SK-N-SH (cell line): ENCODE measurements at regions not wholly inside any gene's neighbourhood (a gene's known extent, or its start where the extent isn't known, plus 50 kb on each side); places are given as distances from the start of the nearest gene placed in this dataset.

Experiments used
- CTCF ChIA-PET: fragments of 300-600, 350-600 bp; formaldehyde crosslinking; extraction: SDS; loops from one replicate; lab custom pipeline; 2021; lab: Yijun Ruan, JAX
- POLR2A ChIA-PET: fragments of 350-600 bp; sonication (Branson Sonifier 250); formaldehyde crosslinking; extraction: SDS; loops from one replicate; lab custom pipeline; 2020; ENCODE audit warnings: antibody characterized with exemption, inconsistent platforms; lab: Yijun Ruan, JAX
- DNase-seq: peaks from one replicate; pipeline ENCODE4 v3.0.0; 2012
- H2AFZ ChIP-seq: fragments of 200-600 bp; sonication (generic); 2 replicates; pipeline ENCODE4 v1.8.1; 2016; ENCODE audit warnings: antibody characterized with exemption, mild to moderate bottlenecking, low read depth
- H3F3A ChIP-seq: fragments of 200-600 bp; sonication (generic); replicated peaks from 2 replicates; pipeline ENCODE3; 2016; ENCODE audit warnings: antibody characterized with exemption, mild to moderate bottlenecking; ENCODE audit not compliant: insufficient read depth
- H3K27ac ChIP-seq, 2 experiments: fragments of 200-500 bp in 1 of 2; fragments of 200-600 bp in 1 of 2; sonication (Bioruptor generic) in 1 of 2; sonication (generic), shearing (Covaris generic) in 1 of 2; 2 replicates each; pipeline versions ENCODE4 v1.5.1 to v1.6.1; 2014 to 2016; ENCODE audit warnings: low read depth in 2 of 2, inconsistent platforms in 1 of 2, low read length in 1 of 2, mild to moderate bottlenecking in 1 of 2, mixed read lengths in 1 of 2
- H3K27me3 ChIP-seq: fragments of 200-600 bp; sonication (generic), shearing (Covaris generic); 2 replicates; pipeline ENCODE4 v1.6.1; 2016; ENCODE audit warnings: mixed run types; ENCODE audit not compliant: insufficient read depth
- H3K36me3 ChIP-seq, 2 experiments: fragments of 200-500 bp in 1 of 2; fragments of 200-600 bp in 1 of 2; sonication (Bioruptor generic) in 1 of 2; sonication (generic) in 1 of 2; replicated peaks in 1 of 2; 2 replicates each; pipeline versions ENCODE3 to v1.5.1; 2014 to 2016; ENCODE audit warnings: low read length in 1 of 2, mild to moderate bottlenecking in 1 of 2; ENCODE audit not compliant: insufficient read depth in 2 of 2, control insufficient read depth in 1 of 2
- H3K4me1 ChIP-seq, 2 experiments: fragments of 200-500 bp in 1 of 2; fragments of 200-600 bp in 1 of 2; sonication (Bioruptor generic) in 1 of 2; sonication (generic), shearing (Covaris generic) in 1 of 2; 2 replicates each; pipeline versions ENCODE4 v1.5.1 to v1.6.1; 2014 to 2016; ENCODE audit warnings: low read depth in 1 of 2, low read length in 1 of 2, mixed run types in 1 of 2; ENCODE audit not compliant: insufficient read depth in 2 of 2, control insufficient read depth in 1 of 2
- H3K4me2 ChIP-seq: fragments of 200-600 bp; sonication (generic), shearing (Covaris generic); 2 replicates; pipeline ENCODE4 v1.6.1; 2017; ENCODE audit warnings: mixed run types
- H3K4me3 ChIP-seq, 2 experiments: fragments of 200-500 bp in 1 of 2; fragments of 200-600 bp in 1 of 2; sonication (Bioruptor generic) in 1 of 2; sonication (generic), shearing (Covaris generic) in 1 of 2; 2 replicates each; pipeline versions ENCODE4 v1.5.1 to v1.8.1; 2014 to 2016; ENCODE audit warnings: low read depth in 2 of 2, inconsistent platforms in 1 of 2, low read length in 1 of 2, mild to moderate bottlenecking in 1 of 2, mixed read lengths in 1 of 2, moderate library complexity in 1 of 2
- H3K79me2 ChIP-seq: fragments of 200-600 bp; sonication (generic); 2 replicates; pipeline ENCODE4 v1.8.1; 2017; ENCODE audit warnings: mild to moderate bottlenecking; ENCODE audit not compliant: insufficient read depth
- H3K9ac ChIP-seq: fragments of 200-600 bp; sonication (generic); 2 replicates; pipeline ENCODE4 v1.6.1; 2017; ENCODE audit warnings: mixed run types
- H3K9me2 ChIP-seq: fragments of 200-600 bp; sonication (generic); 2 replicates; pipeline ENCODE4 v1.6.1; 2017; ENCODE audit warnings: mixed run types
- H3K9me3 ChIP-seq: fragments of 200-600 bp; sonication (generic); 2 replicates; pipeline ENCODE4 v1.6.1; 2017; ENCODE audit warnings: mixed run types, mild to moderate bottlenecking, moderate library complexity
- H4K20me1 ChIP-seq: fragments of 200-600 bp; sonication (generic); 2 replicates; pipeline ENCODE4 v1.6.1; 2017; ENCODE audit warnings: mild to moderate bottlenecking, mixed run types; ENCODE audit not compliant: insufficient read depth
- CHD2 ChIP-seq: fragments of 150-350 bp; IDR thresholded peaks from 2 replicates; pipeline ENCODE4 v1.6.1; 2018; ENCODE audit warnings: low read length; ENCODE audit not compliant: partially characterized antibody
- CTCF ChIP-seq: fragments of 200-600 bp; sonication (generic); IDR thresholded peaks from 2 replicates; pipeline ENCODE4 v1.6.1; 2017; ENCODE audit warnings: antibody characterized with exemption, mild to moderate bottlenecking, moderate library complexity
- EP300 ChIP-seq, 2 experiments: IDR thresholded peaks; 2 replicates each; pipeline versions ENCODE4 v1.4.0 to v1.6.1; 2012; ENCODE audit warnings: borderline replicate concordance in 1 of 2, low read depth in 1 of 2, low read length in 1 of 2
- EZH2phosphoT487 ChIP-seq: fragments of 200-600 bp; sonication (generic); IDR thresholded peaks from 2 replicates; pipeline ENCODE4 v1.6.1; 2017; ENCODE audit warnings: low read depth, mixed run types, mild to moderate bottlenecking, antibody characterized with exemption, moderate library complexity, borderline replicate concordance
- FOSL2 ChIP-seq: IDR thresholded peaks from 2 replicates; pipeline ENCODE4 v1.4.0; 2012; ENCODE audit warnings: low read depth, mild to moderate bottlenecking, moderate library complexity, borderline replicate concordance
- GABPA ChIP-seq: IDR thresholded peaks from 2 replicates; pipeline ENCODE4 v1.4.0; 2012; ENCODE audit warnings: low read depth, mild to moderate bottlenecking
- GATA2 ChIP-seq: sonication (generic); formaldehyde crosslinking; IDR thresholded peaks from 2 replicates; pipeline ENCODE4 v1.5.0; 2020; ENCODE audit warnings: mild to moderate bottlenecking, missing genetic modification reagents
- JUND ChIP-seq: IDR thresholded peaks from 2 replicates; pipeline ENCODE4 v1.4.0; 2012
- MEF2A ChIP-seq: IDR thresholded peaks from 2 replicates; pipeline ENCODE4 v1.4.0; 2012; ENCODE audit warnings: low read depth, borderline replicate concordance
- MXI1 ChIP-seq: IDR thresholded peaks from 2 replicates; pipeline ENCODE4 v1.6.1; 2012; ENCODE audit warnings: mild to moderate bottlenecking, low read depth, low read length, improper control_type of control experiment
- NFIC ChIP-seq: IDR thresholded peaks from 2 replicates; pipeline ENCODE4 v1.4.0; 2012; ENCODE audit warnings: borderline replicate concordance
- PBX3 ChIP-seq: IDR thresholded peaks from 2 replicates; pipeline ENCODE4; 2012
- POLR2AphosphoS5 ChIP-seq: IDR thresholded peaks from 2 replicates; pipeline ENCODE4 v1.6.1; 2012; ENCODE audit warnings: low read depth, low read length
- RFX5 ChIP-seq: IDR thresholded peaks from 2 replicates; pipeline ENCODE4 v1.6.1; 2012; ENCODE audit warnings: mild to moderate bottlenecking, improper control_type of control experiment, low read length
- SIN3A ChIP-seq: IDR thresholded peaks from 2 replicates; pipeline ENCODE4 v1.6.1; 2012; ENCODE audit warnings: low read depth, mild to moderate bottlenecking, low read length, moderate library complexity, borderline replicate concordance
- SMC3 ChIP-seq: IDR thresholded peaks from 2 replicates; pipeline ENCODE4 v1.6.1; 2012; ENCODE audit warnings: low read depth, low read length, improper control_type of control experiment
- TAF1 ChIP-seq: IDR thresholded peaks from 2 replicates; pipeline ENCODE4 v1.6.1; 2012; ENCODE audit warnings: low read depth, mild to moderate bottlenecking, low read length, moderate library complexity, borderline replicate concordance
- TCF12 ChIP-seq: IDR thresholded peaks from 2 replicates; pipeline ENCODE4 v1.4.0; 2012
- TEAD4 ChIP-seq: IDR thresholded peaks from 2 replicates; pipeline ENCODE4 v1.4.0; 2012; ENCODE audit warnings: mild to moderate bottlenecking, borderline replicate concordance; ENCODE audit not compliant: insufficient read depth
- USF1 ChIP-seq: IDR thresholded peaks from 2 replicates; pipeline ENCODE4 v1.4.0; 2012; ENCODE audit warnings: low read depth, borderline replicate concordance
- USF2 ChIP-seq: fragments of 150-350 bp; IDR thresholded peaks from 2 replicates; pipeline ENCODE4 v1.6.1; 2017; ENCODE audit warnings: antibody characterized with exemption, low read length, low read depth, borderline replicate concordance
- YY1 ChIP-seq: IDR thresholded peaks from 2 replicates; pipeline ENCODE4 v1.4.0; 2012; ENCODE audit warnings: low read depth, mild to moderate bottlenecking
- WGBS: methylation state at CpG from one replicate; pipeline ENCODE4 v1.1.6; 2017; ENCODE audit warnings: low lambda C conversion rate; 5-methylcytosine and 5-hydroxymethylcytosine counted together

- Histone ChIP-seq H3K79me2 (no peaks in the 10 kb centered on the region), H3K4me1 (peaks cover 15 to 37% of the 10 kb centered on the region in 2 experiments), H3K9me2 (no peaks in the 10 kb centered on the region)
- CTCF ChIA-PET, result no interaction called here
- 25% methylated on average over 2 of the region's 2 CpGs for WGBS
- DNase-seq, result no peak
- peak; percentile 81 for TF ChIP-seq TCF12
- TF ChIP-seq NFIC, result 0 out of 2 replicates have a peak, but pooled peaks have one; percentile 19
- peak; percentile 40; the same call in 1 of the 2 replicates for TF ChIP-seq JUND
- no peak for TF ChIP-seq GATA2 (CRISPR knock-in tag)
- peak; percentile 40; the same call in 1 of the 2 replicates for TF ChIP-seq FOSL2
- TF ChIP-seq POLR2AphosphoS5, result no peak
- TF ChIP-seq YY1, result no peak
- TF ChIP-seq TEAD4, result peak; percentile 38; the same call in 1 of the 2 replicates
- TF ChIP-seq PBX3, result peak; percentile 24; the same call in 1 of the 2 replicates
- TF ChIP-seq EP300 (IDR thresholded peaks at IDR 0.05; ENCODE audit: borderline replicate concordance in 1 of 2, low read depth in 1 of 2, low read length in 1 of 2), result peak in 1 of 2 experiments; percentile 61; a peak in 1 of 4 replicates
- TF ChIP-seq, all 33 proteins: peak for 7
- Histone ChIP-seq H2AFZ (no peak overlapping the region), H3K4me3 (no peak overlapping the region), H3K27ac (peak overlapping the region; percentile 39 to 55; a peak in 3 of 4 replicates), H3K9ac (no peak overlapping the region), H4K20me1 (no peaks in the 10 kb centered on the region), H3K4me2 (no peak overlapping the region), H3K9me3 (no peaks in the 10 kb centered on the region), H3K27me3 (no peaks in the 10 kb centered on the region), H3K36me3 (no peaks in the 10 kb centered on the region), H3F3A (peaks cover 38% of the 10 kb centered on the region)
- POLR2A ChIA-PET, result no interaction called here
Observed at GRCh38 chr16:65314627-65315008, 192.8 kb upstream of the CDH11 start.

- H3K4me2 ChIP-seq, result no peak overlapping the region
- TF ChIP-seq MXI1, result no peak
- no peak for TF ChIP-seq SMC3
- TF ChIP-seq YY1, result no peak
- TF ChIP-seq CHD2, result no peak
- TF ChIP-seq EZH2phosphoT487, result no peak
- no peak for TF ChIP-seq TAF1
- TF ChIP-seq JUND, result no peak
- TF ChIP-seq CTCF, result no peak
- no peak for TF ChIP-seq EP300 (IDR thresholded peaks at IDR 0.05; ENCODE audit: borderline replicate concordance in 1 of 2, low read depth in 1 of 2, low read length in 1 of 2)
- TF ChIP-seq MEF2A, result no peak
- TF ChIP-seq RFX5, result no peak
- TF ChIP-seq PBX3, result no peak
- no peak for TF ChIP-seq USF2
- TF ChIP-seq GABPA, result no peak
- no peak for TF ChIP-seq USF1
- no peak for TF ChIP-seq SIN3A
Observed at GRCh38 chr16:65313936-65314626, 192.2 kb upstream of the CDH11 start.

More at GRCh38 chr16:65313936-65314626, 192.2 kb upstream of the CDH11 start:
- Histone ChIP-seq H3K4me1 (peaks cover 16 to 37% of the 10 kb centered on the region in 2 experiments), H3K9ac (no peak overlapping the region), H3K9me3 (no peaks in the 10 kb centered on the region), H3K36me3 (no peaks in the 10 kb centered on the region), H3K9me2 (no peaks in the 10 kb centered on the region), H3K79me2 (no peaks in the 10 kb centered on the region), H3K4me3 (no peak overlapping the region), H3K27ac (peak overlapping the region; percentile 39 to 76; a peak in 3 of 4 replicates), H3F3A (peaks cover 38% of the 10 kb centered on the region), H2AFZ (no peak overlapping the region), H4K20me1 (no peaks in the 10 kb centered on the region), H3K27me3 (no peaks in the 10 kb centered on the region)
- ChIA-PET CTCF (no interaction called here), POLR2A (no interaction called here)
- no peak for DNase-seq
- 87% methylated on average over 5 of the region's 5 CpGs for WGBS
